ENCODE measurements at regions not wholly inside any gene's neighbourhood (a gene's known extent, or its start where the extent isn't known, plus 50 kb on each side); places are given as distances from the start of the nearest gene placed in this dataset.

DNA sequence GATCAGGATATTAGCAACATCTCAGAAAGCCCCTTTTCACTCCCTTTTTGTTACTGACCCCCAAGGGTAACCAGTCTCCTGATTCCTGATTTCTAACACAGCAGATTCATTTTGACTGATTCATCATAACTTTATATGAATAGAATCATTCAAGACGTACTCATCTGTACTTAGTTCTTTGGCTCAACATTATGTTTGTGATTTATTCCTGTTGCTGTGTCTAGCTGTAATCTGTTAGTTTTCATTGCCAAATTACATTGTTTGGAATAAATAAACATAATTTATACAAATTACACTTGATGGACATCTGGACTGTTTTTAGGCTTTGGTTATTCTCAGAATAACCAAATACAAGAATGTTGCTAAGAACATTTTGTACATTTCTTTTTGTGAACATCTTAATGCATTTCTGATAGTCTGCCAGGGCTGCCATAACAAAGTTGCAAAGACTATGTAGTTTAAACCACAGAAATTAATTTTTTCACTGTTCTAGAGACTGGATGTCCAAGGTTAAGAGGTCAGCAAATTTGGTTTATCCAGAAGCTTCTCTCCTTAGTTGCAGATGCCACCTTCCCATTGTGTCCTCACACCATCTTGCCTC is 62.8 kb upstream of the EDNRB start:
- Histone ChIP-seq H3K27ac (peak overlapping the region in 2 of 4 donors; percentile 10 to 11), H3K9me3 (no peaks in the 10 kb centered on the region), H3K4me1 (no peaks in the 10 kb centered on the region), H3K36me3 (replicated peaks in 1 of 2; ENCODE audit: insufficient read depth in 1 of 2, low read depth in 2 of 2) (no peaks in the 10 kb centered on the region), H3K4me3 (no peak overlapping the region), H3K27me3 (no peaks in the 10 kb centered on the region)
- intact Hi-C loops (cut with DNase I): no loop called here
- TF ChIP-seq, protein P1, sequence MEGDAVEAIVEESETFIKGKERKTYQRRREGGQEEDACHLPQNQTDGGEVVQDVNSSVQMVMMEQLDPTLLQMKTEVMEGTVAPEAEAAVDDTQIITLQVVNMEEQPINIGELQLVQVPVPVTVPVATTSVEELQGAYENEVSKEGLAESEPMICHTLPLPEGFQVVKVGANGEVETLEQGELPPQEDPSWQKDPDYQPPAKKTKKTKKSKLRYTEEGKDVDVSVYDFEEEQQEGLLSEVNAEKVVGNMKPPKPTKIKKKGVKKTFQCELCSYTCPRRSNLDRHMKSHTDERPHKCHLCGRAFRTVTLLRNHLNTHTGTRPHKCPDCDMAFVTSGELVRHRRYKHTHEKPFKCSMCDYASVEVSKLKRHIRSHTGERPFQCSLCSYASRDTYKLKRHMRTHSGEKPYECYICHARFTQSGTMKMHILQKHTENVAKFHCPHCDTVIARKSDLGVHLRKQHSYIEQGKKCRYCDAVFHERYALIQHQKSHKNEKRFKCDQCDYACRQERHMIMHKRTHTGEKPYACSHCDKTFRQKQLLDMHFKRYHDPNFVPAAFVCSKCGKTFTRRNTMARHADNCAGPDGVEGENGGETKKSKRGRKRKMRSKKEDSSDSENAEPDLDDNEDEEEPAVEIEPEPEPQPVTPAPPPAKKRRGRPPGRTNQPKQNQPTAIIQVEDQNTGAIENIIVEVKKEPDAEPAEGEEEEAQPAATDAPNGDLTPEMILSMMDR (IDR thresholded peaks at IDR 0.05): no peak
- TF ChIP-seq POLR2A (IDR thresholded peaks at IDR 0.05): no peak
- ATAC-seq: peak; percentile 27
- peak in 1 of 4 donors; percentile 5 for DNase-seq
- 35 to 42% methylated on average over 1 of the region's 1 CpG for WGBS, 2 donors

DNA sequence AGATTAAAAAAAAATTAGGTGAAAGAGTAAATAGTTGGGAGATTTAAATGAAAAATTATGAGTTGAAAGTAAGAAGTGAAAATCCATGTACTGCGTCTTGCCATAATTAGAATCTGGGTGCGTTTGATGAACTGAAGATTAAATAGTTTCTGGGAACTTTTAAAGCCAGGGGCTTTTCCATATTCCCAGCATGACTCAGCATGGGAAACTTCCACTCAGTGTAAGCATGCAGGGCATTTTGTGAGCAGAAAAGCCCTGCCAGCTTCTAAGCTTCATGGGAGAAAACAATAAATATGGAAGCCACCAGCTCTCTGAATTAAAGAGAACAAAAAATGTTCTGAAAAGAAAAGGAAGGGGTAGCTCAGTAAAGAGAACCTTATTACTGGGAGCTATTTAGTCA is 62.0 kb upstream of the EDNRB start:
- intact Hi-C loops (cut with DNase I): no loop called here
- Histone ChIP-seq H3K27ac (peak overlapping the region in 2 of 4 donors; percentile 10 to 11), H3K27me3 (no peaks in the 10 kb centered on the region), H3K9me3 (no peaks in the 10 kb centered on the region), H3K4me3 (no peak overlapping the region), H3K4me1 (no peaks in the 10 kb centered on the region), H3K36me3 (replicated peaks in 1 of 2; ENCODE audit: insufficient read depth in 1 of 2, low read depth in 2 of 2) (no peaks in the 10 kb centered on the region)
- TF ChIP-seq, protein P1 (IDR thresholded peaks at IDR 0.05): no peak
- no peak for TF ChIP-seq POLR2A (IDR thresholded peaks at IDR 0.05)
- ATAC-seq: peak; percentile 38
- DNase-seq: no peak
- WGBS, 2 donors: 35 to 39% methylated on average over 2 of the region's 2 CpGs

DNA sequence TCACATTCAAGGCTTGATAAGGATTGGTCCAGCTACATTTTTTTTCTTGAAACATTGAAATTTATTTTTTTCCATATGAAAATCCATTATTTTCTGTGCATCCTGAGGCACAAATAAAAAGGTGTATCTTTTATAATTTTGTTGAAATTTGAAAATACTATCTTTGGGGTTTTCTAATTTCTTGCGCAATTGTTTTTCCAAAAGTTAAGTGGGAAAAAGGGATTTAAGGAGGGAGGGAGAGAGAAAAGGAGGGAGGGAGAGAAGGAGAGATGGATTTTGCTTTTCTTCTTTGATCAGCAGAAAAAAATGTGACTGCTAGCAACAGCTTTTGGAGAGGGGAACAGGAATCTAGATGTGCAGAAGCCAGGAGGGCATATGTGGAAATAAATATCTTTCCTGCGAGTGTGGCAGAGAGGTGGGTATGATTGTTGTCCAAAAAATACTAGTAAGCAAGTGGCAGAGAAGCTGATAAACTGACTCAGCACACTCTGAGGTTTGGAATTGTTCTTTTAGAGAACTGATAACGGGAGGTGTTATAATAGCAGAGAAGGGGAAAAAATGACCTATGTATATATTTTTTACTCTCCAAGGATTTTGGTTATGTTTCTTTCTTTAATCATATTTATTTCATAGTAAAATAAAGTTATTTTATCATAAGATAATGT is 61.2 kb upstream of the EDNRB start:
- ATAC-seq (no peak), DNase-seq (no peak)
- TF ChIP-seq POLR2A (IDR thresholded peaks at IDR 0.05): no peak
- TF ChIP-seq, protein P1 (IDR thresholded peaks at IDR 0.05): no peak
- H3K9me3 ChIP-seq: no peaks in the 10 kb centered on the region
- no peaks in the 10 kb centered on the region for H3K27me3 ChIP-seq
- no peak overlapping the region for H3K27ac ChIP-seq
- no peaks in the 10 kb centered on the region for H3K36me3 ChIP-seq (replicated peaks in 1 of 2; ENCODE audit: insufficient read depth in 1 of 2, low read depth in 2 of 2)
- intact Hi-C loops (cut with DNase I): no loop called here
- 62 to 67% methylated on average over 3 of the region's 3 CpGs for WGBS, 2 donors
- H3K4me3 ChIP-seq: no peak overlapping the region
- H3K4me1 ChIP-seq: no peaks in the 10 kb centered on the region

DNA sequence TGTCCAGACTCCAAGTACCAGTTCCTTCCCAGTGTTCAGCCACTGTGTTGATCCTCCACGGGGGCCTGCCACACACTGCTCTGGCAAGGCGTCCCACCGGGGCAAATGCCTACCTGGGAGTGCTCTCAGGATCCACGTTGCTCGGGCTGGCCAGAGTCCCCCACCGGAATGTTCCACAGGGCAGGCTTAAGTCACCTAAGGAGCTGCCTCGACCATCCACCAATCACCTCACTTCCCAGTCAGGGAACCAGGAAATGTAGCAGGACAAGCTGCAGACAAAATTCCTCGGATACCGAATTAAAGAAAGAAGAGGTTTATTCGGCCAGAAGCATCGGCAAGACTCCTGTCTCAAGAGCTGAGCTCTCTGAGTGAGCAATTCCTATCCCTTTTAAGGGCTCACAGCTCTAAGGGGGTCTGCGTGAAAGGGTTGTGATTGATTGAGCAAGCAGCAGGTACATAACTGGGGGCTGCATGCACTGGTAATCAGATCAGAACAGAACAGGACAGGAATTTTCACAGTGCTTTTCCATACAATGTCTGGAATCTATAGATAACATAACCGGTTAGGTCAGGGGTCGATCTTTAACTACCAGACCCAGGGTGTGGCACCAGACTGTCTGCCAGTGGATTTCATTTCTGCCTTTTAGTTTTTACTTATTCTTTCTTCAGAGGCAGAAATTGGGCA is 56.9 kb upstream of the EDNRB start:
- TF ChIP-seq, protein P1 (IDR thresholded peaks at IDR 0.05): no peak
- no peak for TF ChIP-seq POLR2A (IDR thresholded peaks at IDR 0.05)
- Histone ChIP-seq H3K27me3 (no peaks in the 10 kb centered on the region), H3K27ac (no peak overlapping the region), H3K4me3 (no peak overlapping the region), H3K36me3 (replicated peaks in 1 of 2; ENCODE audit: insufficient read depth in 1 of 2, low read depth in 2 of 2) (no peaks in the 10 kb centered on the region), H3K9me3 (no peaks in the 10 kb centered on the region), H3K4me1 (no peaks in the 10 kb centered on the region)
- intact Hi-C loops (cut with DNase I): no loop called here
- DNase-seq (no peak), ATAC-seq (no peak)
- WGBS, 2 donors: 68 to 71% methylated on average over 13 to 14 of the region's 14 CpGs

Measured in body of pancreas (tissue), 4 donors.